Cardiac muscle cell (in vitro differentiated cells and primary cell): ENCODE measurements at regions not wholly inside any gene's neighbourhood (a gene's known extent, or its start where the extent isn't known, plus 50 kb on each side); places are given as distances from the start of the nearest gene placed in this dataset.

ENCODE experiments used
- DNase-seq, 2 donors: peaks; one replicate each; pipeline versions ENCODE4 v3.0.0 to v3.0.0-alpha.2; 2010 to 2017; ENCODE audit warnings: low read depth in 1 of 2, low spot score in 1 of 2
- H3K27ac ChIP-seq: fragments of 200-600 bp; sonication (generic); 2 replicates; pipeline ENCODE4 v1.5.1; 2016
- H3K27me3 ChIP-seq: fragments of 200-600 bp; sonication (generic); 2 replicates; pipeline ENCODE4 v1.6.0; 2016; ENCODE audit warnings: control low read depth
- H3K36me3 ChIP-seq: fragments of 200-600 bp; sonication (generic); 2 replicates; pipeline ENCODE4 v1.5.1; 2016; ENCODE audit warnings: control low read depth
- H3K4me1 ChIP-seq: fragments of 200-600 bp; sonication (generic); 2 replicates; pipeline ENCODE4 v1.8.1; 2017; ENCODE audit warnings: low read depth, mild to moderate bottlenecking, mixed run types
- H3K4me3 ChIP-seq: fragments of 200-600 bp; sonication (generic); 2 replicates; pipeline ENCODE4 v1.5.1; 2016; ENCODE audit warnings: mild to moderate bottlenecking
- H3K9me3 ChIP-seq: fragments of 200-600 bp; sonication (generic); 2 replicates; pipeline ENCODE4 v1.5.1; 2017; ENCODE audit warnings: low read depth, mild to moderate bottlenecking, control low read depth
- CTCF ChIP-seq: IDR thresholded peaks from 2 replicates; pipeline ENCODE4 v1.5.1; 2012; ENCODE audit warnings: low read depth, mild to moderate bottlenecking, low read length

- DNase-seq: no peak
- no peaks in the 10 kb centered on the region for H3K36me3 ChIP-seq
- peaks cover 11% of the 10 kb centered on the region for H3K4me1 ChIP-seq
- H3K9me3 ChIP-seq: no peaks in the 10 kb centered on the region
- H3K27me3 ChIP-seq: no peaks in the 10 kb centered on the region
- no peak overlapping the region for H3K27ac ChIP-seq
- no peak overlapping the region for H3K4me3 ChIP-seq
- no peak for TF ChIP-seq CTCF
Observed at GRCh38 chrX:7789200-7789599, 53.8 kb upstream of the VCX start.

- no peak overlapping the region for H3K4me3 ChIP-seq
- no peak for TF ChIP-seq CTCF
- H3K27me3 ChIP-seq: no peaks in the 10 kb centered on the region
- no peak overlapping the region for H3K27ac ChIP-seq
- DNase-seq: no peak
- H3K4me1 ChIP-seq: peaks cover 11% of the 10 kb centered on the region
- no peaks in the 10 kb centered on the region for H3K9me3 ChIP-seq
- no peaks in the 10 kb centered on the region for H3K36me3 ChIP-seq
Observed at GRCh38 chrX:7788334-7788733, 54.6 kb upstream of the VCX start.

GRCh38 chrX:7787714-7788113, 55.3 kb upstream of the VCX start:
- DNase-seq: no peak
- Histone ChIP-seq H3K4me3 (no peak overlapping the region), H3K4me1 (peaks cover 11% of the 10 kb centered on the region)

GRCh38 chrX:7784580-7784979, 58.4 kb upstream of the VCX start:
- H3K4me1 ChIP-seq: peaks cover 11% of the 10 kb centered on the region
- no peak for DNase-seq
- TF ChIP-seq CTCF: no peak
- H3K27me3 ChIP-seq: no peaks in the 10 kb centered on the region
- H3K27ac ChIP-seq: no peak overlapping the region
- H3K4me3 ChIP-seq: no peak overlapping the region
- H3K9me3 ChIP-seq: no peaks in the 10 kb centered on the region
- no peaks in the 10 kb centered on the region for H3K36me3 ChIP-seq

More at GRCh38 chrX:7787714-7788113, 55.3 kb upstream of the VCX start:
- no peak for TF ChIP-seq CTCF
- Histone ChIP-seq H3K36me3 (no peaks in the 10 kb centered on the region), H3K27ac (no peak overlapping the region), H3K27me3 (no peaks in the 10 kb centered on the region), H3K9me3 (no peaks in the 10 kb centered on the region)

GRCh38 chrX:7779644-7780043, 63.3 kb upstream of the VCX start:
- Histone ChIP-seq H3K27me3 (no peaks in the 10 kb centered on the region), H3K4me1 (no peaks in the 10 kb centered on the region), H3K36me3 (no peaks in the 10 kb centered on the region), H3K27ac (no peak overlapping the region), H3K4me3 (no peak overlapping the region), H3K9me3 (no peaks in the 10 kb centered on the region)
- no peak for TF ChIP-seq CTCF
- DNase-seq: no peak

- TF ChIP-seq CTCF: no peak
- no peaks in the 10 kb centered on the region for H3K36me3 ChIP-seq
- H3K27me3 ChIP-seq: no peaks in the 10 kb centered on the region
- H3K4me1 ChIP-seq: no peaks in the 10 kb centered on the region
- no peak overlapping the region for H3K4me3 ChIP-seq
- no peaks in the 10 kb centered on the region for H3K9me3 ChIP-seq
- no peak for DNase-seq
- H3K27ac ChIP-seq: no peak overlapping the region
Observed at GRCh38 chrX:7775987-7776386, 67.0 kb upstream of the VCX start.
